SHP77 treated with DMSO at 0.1 percent for 48 hours (cell line): ENCODE measurements at regions not wholly inside any gene's neighbourhood (a gene's known extent, or its start where the extent isn't known, plus 50 kb on each side); places are given as distances from the start of the nearest gene placed in this dataset.
A peak's percentile ranks its signal among the peaks of the same experiment; 100 is the strongest.
"Not testable (repeated sequence)": the region's sequence is repeated elsewhere in the genome, so short reads cannot be mapped to it uniquely, and the experiment has no call there.

Experiments used
- DNase-seq: peaks from one replicate; lab custom pipeline; 2025; lab: John Stamatoyannopoulos, UW

DNA sequence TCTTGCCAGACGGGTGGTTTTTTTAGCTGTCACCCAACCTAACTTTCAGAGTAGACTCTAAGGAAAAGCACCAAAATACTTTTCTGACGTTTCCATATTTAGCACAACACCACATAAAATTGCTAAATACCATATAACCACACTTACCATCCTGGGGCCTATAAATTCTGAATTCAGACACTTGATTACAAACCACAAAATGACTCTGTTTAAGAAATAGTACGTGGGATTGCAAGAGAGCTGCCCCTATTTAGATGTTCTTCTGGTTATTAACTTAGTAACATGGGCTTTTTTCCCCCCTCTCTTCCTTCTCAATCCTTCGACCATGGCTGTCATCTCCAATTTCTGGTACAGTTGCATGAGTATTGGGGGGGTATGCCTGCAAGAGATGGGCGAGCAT is 287.7 kb downstream of the BMP4 start:
- no peak for DNase-seq

DNA sequence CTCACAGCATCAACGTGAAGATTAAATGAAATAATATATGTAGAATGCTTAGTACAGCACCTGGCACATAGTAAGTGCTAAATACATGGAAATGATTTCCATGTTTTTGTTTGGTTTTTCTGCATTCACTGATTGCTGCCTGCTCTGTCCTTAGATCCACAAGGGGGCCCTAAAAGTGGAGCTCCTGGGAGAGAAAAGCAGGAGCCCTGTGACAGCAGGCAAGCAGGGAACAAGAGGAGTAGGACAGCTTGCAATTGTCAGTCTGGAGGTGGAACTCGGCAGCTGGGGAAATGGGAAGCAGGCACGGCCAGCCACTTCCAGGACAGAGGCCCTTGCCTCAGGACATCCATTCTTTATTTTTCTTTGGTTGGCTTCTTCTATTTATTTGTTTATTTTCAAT is 292.9 kb downstream of the BMP4 start:
- peak; percentile 47 for DNase-seq

DNA sequence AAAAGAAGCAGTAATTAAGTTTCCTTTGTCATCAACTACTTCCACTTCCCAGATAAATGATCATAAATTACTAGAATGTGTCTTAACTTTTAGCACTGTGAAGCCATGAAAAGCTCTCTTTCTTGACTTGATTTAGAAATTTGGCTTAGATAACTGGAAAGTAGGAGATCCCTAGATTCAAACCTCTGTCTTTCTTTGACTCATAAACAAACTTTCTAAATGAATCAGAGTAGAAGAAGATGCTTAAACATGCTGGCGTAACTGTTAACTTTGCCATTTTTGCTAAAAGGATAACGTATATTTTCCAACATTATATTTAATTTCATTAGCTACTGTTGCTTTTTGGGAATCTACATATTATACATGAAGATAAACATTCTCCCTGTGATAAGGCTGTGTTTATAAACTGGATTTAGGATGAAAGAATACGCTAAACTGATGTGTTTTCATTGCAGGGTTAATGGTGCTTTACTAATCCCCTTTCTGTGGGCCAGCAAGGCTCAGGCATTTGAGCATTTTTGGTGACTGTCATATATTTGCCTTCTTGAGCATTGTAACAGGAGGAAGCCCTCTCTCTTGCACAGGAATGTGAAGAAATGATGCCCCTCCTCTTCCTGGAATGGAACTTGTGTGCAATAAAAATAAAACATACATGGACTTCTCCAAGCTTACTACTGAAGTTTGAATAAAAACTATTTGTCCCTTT is 301.4 kb downstream of the BMP4 start:
- DNase-seq, result no peak

DNA sequence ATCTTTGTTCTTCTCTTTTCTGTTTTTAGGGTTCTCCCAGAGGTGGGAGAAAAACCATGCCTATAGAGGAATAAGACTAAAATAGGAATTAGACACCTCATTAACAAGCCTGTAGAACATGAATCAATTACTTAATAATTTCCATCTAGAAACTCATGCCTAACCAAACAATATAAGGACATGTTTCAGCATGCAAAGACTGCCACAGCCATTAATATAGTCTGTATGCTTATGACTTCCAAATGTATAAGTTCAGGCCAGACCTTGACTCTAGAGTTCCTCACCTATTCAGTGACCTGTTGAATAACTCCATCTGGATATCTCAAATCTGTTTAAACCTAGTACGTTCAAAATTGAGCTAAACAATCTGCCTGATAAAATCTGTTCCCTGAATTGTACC is 304.6 kb downstream of the BMP4 start:
- DNase-seq, result no peak

- DNase-seq, result no peak
Observed at GRCh38 chr14:53651096-53651740, 305.4 kb downstream of the BMP4 start.

DNA sequence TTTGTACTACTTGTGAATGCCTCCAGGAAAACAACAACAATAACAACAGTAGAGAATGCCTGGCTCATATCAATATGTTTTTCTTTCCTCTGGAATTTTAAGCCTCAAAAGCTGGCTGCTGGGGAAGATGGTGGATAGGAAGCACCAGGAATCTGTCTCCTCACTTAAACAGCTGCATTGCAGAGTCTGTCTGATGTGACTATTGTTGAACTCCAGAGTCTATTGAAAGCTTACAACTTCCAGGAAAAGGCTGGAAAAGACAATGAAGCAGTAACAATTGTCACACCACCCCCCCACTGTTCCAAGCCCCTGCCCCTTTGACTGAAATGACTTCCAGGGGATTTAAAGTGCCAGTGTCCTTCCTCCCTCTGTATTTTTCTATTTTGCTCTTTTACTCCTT is 309.7 kb downstream of the BMP4 start:
- DNase-seq, result no peak

- no peak for DNase-seq
Observed at GRCh38 chr14:53640695-53641094, 315.9 kb downstream of the BMP4 start.

GRCh38 chr14:53638966-53639365 is 317.7 kb downstream of the BMP4 start:
- no peak for DNase-seq

DNA sequence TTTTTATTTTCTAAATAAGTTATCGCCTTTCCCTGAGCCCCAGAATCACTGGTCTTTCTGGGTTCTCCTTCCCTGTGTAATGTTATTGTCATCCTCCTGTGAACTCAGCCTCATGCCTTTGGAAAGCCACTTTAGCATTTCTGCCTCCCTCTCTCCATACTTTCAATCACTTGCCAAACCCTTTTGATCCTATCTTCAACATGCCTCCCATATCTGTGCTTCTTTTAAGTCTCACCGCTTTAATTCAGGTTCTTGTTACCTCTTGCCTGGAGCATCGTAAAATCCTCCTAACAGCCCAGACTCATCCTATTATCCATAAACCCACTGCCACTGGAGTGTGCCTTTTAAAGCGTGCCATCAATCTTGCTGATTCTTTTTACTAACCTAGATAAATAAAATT is 321.8 kb downstream of the BMP4 start:
- no peak for DNase-seq

- DNase-seq, result peak; percentile 72
Observed at GRCh38 chr14:53630336-53630735, 326.3 kb downstream of the BMP4 start.

DNA sequence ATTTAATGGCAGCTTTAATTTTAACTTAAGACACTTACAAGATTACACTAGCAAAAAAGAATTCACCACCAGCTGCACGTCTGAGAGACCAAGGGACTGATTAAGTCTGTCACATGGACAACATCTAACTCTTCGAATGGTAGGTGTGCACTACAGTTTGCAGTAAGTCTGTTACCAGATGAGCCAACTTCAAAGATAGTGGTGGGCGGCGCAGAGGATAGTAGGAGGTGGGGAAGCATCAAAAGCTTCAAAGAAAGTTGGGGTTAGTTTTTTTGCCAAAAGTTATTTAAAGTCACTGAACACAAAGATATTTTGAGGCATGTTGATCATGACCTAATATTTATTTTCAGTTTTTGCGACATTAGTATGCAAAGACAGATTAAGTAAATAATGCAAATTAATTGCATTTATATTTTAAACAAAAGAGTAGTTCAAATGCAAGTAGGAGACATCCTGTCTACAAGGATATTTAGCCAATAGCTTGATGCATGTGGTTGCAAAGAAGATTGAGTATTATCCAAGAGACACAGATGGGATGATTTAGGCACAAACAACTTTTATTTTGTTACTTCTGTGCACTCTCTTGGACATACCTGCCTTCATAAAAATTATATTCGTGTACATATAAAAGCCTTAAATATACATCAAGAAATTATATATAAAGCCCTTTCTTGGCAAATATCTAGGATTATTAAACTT is 327.7 kb downstream of the BMP4 start:
- no peak for DNase-seq

DNA sequence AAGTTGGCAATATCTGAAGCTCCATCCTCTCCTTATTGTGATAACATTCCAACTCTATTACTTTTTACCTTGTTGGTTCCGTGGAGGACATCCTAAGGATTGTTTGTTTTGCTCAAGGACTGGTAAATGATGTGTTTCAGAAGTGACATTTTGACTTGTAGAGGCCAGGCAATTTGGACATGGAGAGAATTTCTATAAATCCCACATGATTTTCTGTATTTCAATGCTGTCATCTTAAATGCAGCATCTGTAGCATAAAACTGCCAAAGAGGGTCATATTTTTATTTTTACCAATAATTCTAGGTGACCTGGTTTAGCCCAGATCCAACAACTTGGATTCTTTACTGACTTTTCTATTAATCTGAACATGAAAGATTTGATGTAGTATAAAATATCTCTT is 328.4 kb downstream of the BMP4 start:
- DNase-seq, result no peak

- DNase-seq, result no peak
Observed at GRCh38 chr14:53626761-53627160, 329.9 kb downstream of the BMP4 start.

- DNase-seq, result no peak
Observed at GRCh38 chr14:53622447-53622846, 334.2 kb downstream of the BMP4 start.

DNA sequence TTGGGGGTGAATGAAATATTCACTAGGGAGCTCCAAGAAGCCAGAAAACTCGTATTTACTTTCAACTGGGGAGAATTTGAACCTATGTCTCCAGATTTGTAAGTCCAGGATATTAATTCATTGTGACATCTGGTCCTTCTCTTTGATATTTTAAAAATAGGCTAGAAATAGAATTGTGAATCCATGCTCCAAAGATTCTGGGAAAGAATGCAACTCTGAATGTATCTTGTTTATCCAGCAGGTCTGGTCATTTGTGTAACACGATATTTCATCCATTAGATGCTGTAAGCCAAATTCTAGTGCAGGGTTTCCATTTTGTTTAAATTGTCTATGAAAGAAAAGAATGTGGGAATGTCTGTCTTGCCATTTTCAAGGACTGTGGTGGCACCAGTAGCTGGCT is 334.7 kb downstream of the BMP4 start:
- no peak for DNase-seq

GRCh38 chr14:53621433-53621832 is 335.2 kb downstream of the BMP4 start:
- no peak for DNase-seq

DNA sequence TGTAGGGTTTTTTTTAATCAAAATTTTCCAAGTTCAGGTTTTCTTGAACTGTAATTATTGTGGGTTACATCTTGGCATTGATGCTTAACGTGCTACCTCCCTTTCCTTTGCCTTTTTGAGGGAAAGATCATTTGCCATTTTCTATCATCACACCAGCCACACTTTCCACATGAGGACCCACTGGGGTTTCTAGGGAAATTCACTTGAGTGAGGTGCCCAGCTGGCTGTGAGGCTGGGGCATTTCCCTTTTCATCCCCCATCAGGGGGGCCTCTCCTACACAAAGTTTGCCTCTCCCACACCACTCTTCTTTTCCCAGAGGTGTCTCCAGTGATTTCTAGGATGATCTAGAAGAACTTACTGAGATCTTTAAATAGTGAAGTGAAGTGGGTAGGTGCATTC is 335.7 kb downstream of the BMP4 start:
- DNase-seq, result no peak

- no peak for DNase-seq
Observed at GRCh38 chr14:53620317-53620716, 336.3 kb downstream of the BMP4 start.

GRCh38 chr14:53619691-53620231 is 336.9 kb downstream of the BMP4 start:
- no peak for DNase-seq

GRCh38 chr14:53616536-53616935 is 340.1 kb downstream of the BMP4 start:
- DNase-seq, result not testable (repeated sequence)

DNA sequence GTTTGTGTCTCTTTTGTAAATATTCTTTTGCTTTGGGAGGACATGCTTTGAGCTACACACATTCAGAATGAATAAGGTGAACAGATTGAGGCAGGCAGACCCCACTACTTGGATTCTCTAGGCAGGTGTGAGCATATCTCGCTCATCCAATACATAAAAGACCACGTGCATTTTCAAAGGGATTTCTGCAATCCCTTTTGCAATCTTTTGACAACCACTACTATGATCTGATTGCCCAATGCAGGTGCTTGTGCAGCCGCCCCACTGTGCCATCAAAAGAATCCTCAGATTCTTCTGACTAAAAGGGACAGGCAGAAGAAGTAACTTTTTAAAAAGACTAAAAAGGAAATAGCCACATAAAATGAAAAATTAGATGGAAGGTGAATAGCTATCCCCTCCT is 341.4 kb downstream of the BMP4 start:
- DNase-seq, result no peak

DNA sequence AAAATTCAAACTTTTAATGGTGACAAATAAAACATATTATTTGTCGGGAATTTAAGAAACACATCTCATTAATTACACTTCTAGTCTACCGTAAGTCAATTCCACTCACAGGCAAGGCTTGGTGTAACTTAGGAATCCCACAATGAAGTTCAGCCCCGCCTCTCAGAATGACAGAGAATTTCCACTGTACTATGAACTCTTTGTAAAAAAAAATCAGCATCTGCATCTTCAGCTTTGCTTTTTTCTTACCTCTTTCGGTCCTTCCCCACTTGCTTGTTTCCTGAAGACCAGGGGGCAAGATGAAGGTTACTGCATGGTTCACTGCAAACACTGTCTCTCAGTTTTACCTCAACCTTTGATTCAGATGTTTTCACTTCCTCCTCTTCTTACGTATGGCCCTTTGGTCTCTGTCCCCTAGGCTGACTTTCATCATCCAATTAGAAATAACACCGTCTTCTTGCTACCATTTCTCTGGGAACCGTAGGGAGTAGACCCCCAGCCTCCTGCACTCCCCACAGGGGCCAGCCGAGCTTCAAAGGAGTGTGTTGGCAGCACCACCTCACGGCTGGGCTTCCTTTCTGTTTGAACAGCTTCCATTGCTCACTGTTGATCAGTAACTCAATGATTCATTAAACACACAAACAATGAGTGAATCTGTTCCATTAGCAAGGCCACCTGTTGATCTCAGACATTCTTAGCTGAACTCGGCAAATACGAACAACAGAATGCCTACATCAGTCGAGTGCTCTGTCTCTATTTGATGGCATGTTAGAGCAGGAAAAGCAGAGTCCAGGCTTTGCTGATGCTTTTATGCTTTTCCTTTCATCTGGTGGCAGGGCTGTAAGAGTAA is 343.0 kb downstream of the BMP4 start:
- peak; percentile 88 for DNase-seq
